ENCODE measurements at regions not wholly inside any gene's neighbourhood (a gene's known extent, or its start where the extent isn't known, plus 50 kb on each side); places are given as distances from the start of the nearest gene placed in this dataset.

GRCh38 chr15:61746589-61746988, 313.7 kb downstream of the VPS13C start:
- no peak for TF ChIP-seq CTCF (IDR thresholded peaks at IDR 0.05 in 2 of 3, conservative IDR thresholded peaks at IDR 0.05 in 1 of 3; ENCODE audit: borderline replicate concordance in 1 of 3, insufficient read depth in 1 of 3, low read depth in 2 of 3, low read length in 2 of 3)
- TF ChIP-seq RAD21 (IDR thresholded peaks at IDR 0.05; ENCODE audit: low read depth) = no peak
- TF ChIP-seq YY1 (IDR thresholded peaks at IDR 0.05; ENCODE audit: extremely low read depth, insufficient replicate concordance, low read depth, low read length) = no peak
- TF ChIP-seq EZH2 (IDR thresholded peaks at IDR 0.05) = no peak
- no peak for TF ChIP-seq SIN3A (IDR thresholded peaks at IDR 0.05; ENCODE audit: low read depth)
- no peak for TF ChIP-seq MAX (IDR thresholded peaks at IDR 0.05)
